Natural killer cell (primary cell): ENCODE measurements at regions not wholly inside any gene's neighbourhood (a gene's known extent, or its start where the extent isn't known, plus 50 kb on each side); places are given as distances from the start of the nearest gene placed in this dataset.

Source experiments
- ATAC-seq, 3 donors: fragments of 150-1000 bp in 2 of 3; fragments of 200-7000 bp in 1 of 3; cut with Tn5 transposase; 1 replicate in 1 of 3; 2 replicates in 2 of 3; pipeline ENCODE4 v1.10.0; 2021; ENCODE audit warnings: mild to moderate bottlenecking in 2 of 3, moderate library complexity in 2 of 3
- DNase-seq, 2 donors: peaks; one replicate each; pipeline versions ENCODE4 v3.0.0 to v3.0.0-alpha.2; 2013 to 2021; ENCODE audit warnings: mixed read lengths in 1 of 2
- H3K27ac ChIP-seq: one replicate; pipeline ENCODE4 v1.5.1; 2013; ENCODE audit warnings: mild to moderate bottlenecking, low read length
- H3K27me3 ChIP-seq: one replicate; pipeline ENCODE4 v1.6.1; 2013; ENCODE audit warnings: low read length; ENCODE audit not compliant: control insufficient read depth, insufficient read depth
- H3K36me3 ChIP-seq: one replicate; pipeline ENCODE4 v1.6.1; 2013; ENCODE audit warnings: low read length; ENCODE audit not compliant: control insufficient read depth, insufficient read depth
- H3K4me1 ChIP-seq: one replicate; pipeline ENCODE4 v1.6.1; 2013; ENCODE audit warnings: low read length; ENCODE audit not compliant: control insufficient read depth, insufficient read depth
- H3K4me3 ChIP-seq: one replicate; pipeline ENCODE4 v1.5.1; 2013; ENCODE audit warnings: low read length
- H3K9me3 ChIP-seq: one replicate; pipeline ENCODE4 v1.6.1; 2013; ENCODE audit warnings: low read length; ENCODE audit not compliant: control insufficient read depth, insufficient read depth
- H3K27ac Mint-ChIP-seq, 2 donors: one replicate each; pipeline ENCODE4 v1.8.0; 2022; ENCODE audit warnings: mild to moderate bottlenecking in 2 of 2, mixed read lengths in 2 of 2, moderate library complexity in 1 of 2
- H3K27me3 Mint-ChIP-seq, 2 donors: one replicate each; pipeline ENCODE4 v1.8.0; 2022; ENCODE audit warnings: low read depth in 2 of 2, mixed read lengths in 2 of 2
- H3K36me3 Mint-ChIP-seq: one replicate; pipeline ENCODE4 v1.8.0; 2022; ENCODE audit warnings: mixed read lengths
- H3K4me1 Mint-ChIP-seq, 2 donors: one replicate each; pipeline ENCODE4 v1.8.0; 2022; ENCODE audit warnings: mixed read lengths in 2 of 2
- H3K4me3 Mint-ChIP-seq: one replicate; pipeline ENCODE4 v1.8.0; 2022; ENCODE audit warnings: mild to moderate bottlenecking, moderate library complexity, mixed read lengths
- H3K9me3 Mint-ChIP-seq, 2 donors: one replicate each; pipeline ENCODE4 v1.8.0; 2022; ENCODE audit warnings: mixed read lengths in 2 of 2
- WGBS: methylation state at CpG from one replicate; pipeline ENCODE4 v1.1.7; 2013; ENCODE audit warnings: missing lambda C conversion rate; ENCODE audit not compliant: insufficient coverage; 5-methylcytosine and 5-hydroxymethylcytosine counted together
- intact Hi-C: fragments of 100-400 bp; cut with micrococcal nuclease; formaldehyde crosslinking; loops from one replicate; pipeline ENCODE4 v1.14.2; 2022
- TF ChIP-seq, protein P1 (sequence below): fragments of 200-600 bp; IDR thresholded peaks from one replicate; pipeline ENCODE4 v1.8.0; 2022; ENCODE audit warnings: antibody characterized with exemption

GRCh38 chr6:22913612-22914011 is 344.2 kb downstream of the HDGFL1 start:
- Histone ChIP-seq H3K36me3 (no peaks in the 10 kb centered on the region), H3K27me3 (no peaks in the 10 kb centered on the region), H3K4me1 (no peaks in the 10 kb centered on the region), H3K27ac (no peak overlapping the region), H3K9me3 (no peaks in the 10 kb centered on the region), H3K4me3 (no peak overlapping the region)
- peaks cover 8 to 12% of the 10 kb centered on the region in 2 donors for H3K9me3 Mint-ChIP-seq
- no peak overlapping the region for H3K4me3 Mint-ChIP-seq
- TF ChIP-seq, protein P1, sequence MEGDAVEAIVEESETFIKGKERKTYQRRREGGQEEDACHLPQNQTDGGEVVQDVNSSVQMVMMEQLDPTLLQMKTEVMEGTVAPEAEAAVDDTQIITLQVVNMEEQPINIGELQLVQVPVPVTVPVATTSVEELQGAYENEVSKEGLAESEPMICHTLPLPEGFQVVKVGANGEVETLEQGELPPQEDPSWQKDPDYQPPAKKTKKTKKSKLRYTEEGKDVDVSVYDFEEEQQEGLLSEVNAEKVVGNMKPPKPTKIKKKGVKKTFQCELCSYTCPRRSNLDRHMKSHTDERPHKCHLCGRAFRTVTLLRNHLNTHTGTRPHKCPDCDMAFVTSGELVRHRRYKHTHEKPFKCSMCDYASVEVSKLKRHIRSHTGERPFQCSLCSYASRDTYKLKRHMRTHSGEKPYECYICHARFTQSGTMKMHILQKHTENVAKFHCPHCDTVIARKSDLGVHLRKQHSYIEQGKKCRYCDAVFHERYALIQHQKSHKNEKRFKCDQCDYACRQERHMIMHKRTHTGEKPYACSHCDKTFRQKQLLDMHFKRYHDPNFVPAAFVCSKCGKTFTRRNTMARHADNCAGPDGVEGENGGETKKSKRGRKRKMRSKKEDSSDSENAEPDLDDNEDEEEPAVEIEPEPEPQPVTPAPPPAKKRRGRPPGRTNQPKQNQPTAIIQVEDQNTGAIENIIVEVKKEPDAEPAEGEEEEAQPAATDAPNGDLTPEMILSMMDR: no peak
- ATAC-seq (no peak), DNase-seq (no peak)
- no peaks in the 10 kb centered on the region for H3K27me3 Mint-ChIP-seq
- no peaks in the 10 kb centered on the region for H3K36me3 Mint-ChIP-seq
- no peak overlapping the region for H3K27ac Mint-ChIP-seq
- 75% methylated on average over 2 of the region's 2 CpGs for WGBS
- intact Hi-C loops: no loop called here
- no peaks in the 10 kb centered on the region for H3K4me1 Mint-ChIP-seq

- H3K4me1 ChIP-seq: no peaks in the 10 kb centered on the region
- no peaks in the 10 kb centered on the region for H3K4me1 Mint-ChIP-seq
- intact Hi-C loops: no loop called here
- H3K27me3 Mint-ChIP-seq: no peaks in the 10 kb centered on the region
- H3K9me3 ChIP-seq: no peaks in the 10 kb centered on the region
- no peaks in the 10 kb centered on the region for H3K27me3 ChIP-seq
- H3K36me3 Mint-ChIP-seq: peaks cover 10% of the 10 kb centered on the region
- H3K36me3 ChIP-seq: no peaks in the 10 kb centered on the region
- ATAC-seq (no peak), DNase-seq (no peak)
- 89% methylated on average over 2 of the region's 2 CpGs for WGBS
- TF ChIP-seq, protein P1: no peak
- H3K9me3 Mint-ChIP-seq: peaks cover 12 to 17% of the 10 kb centered on the region in 2 donors
- no peak overlapping the region for H3K27ac Mint-ChIP-seq
- H3K4me3 ChIP-seq: no peak overlapping the region
- H3K27ac ChIP-seq: no peak overlapping the region
- H3K4me3 Mint-ChIP-seq: no peak overlapping the region
These were observed 348.0 kb downstream of the HDGFL1 start for GRCh38 chr6:22917344-22917743.

- H3K27ac Mint-ChIP-seq: no peak overlapping the region
- Histone ChIP-seq H3K4me3 (no peak overlapping the region), H3K4me1 (no peaks in the 10 kb centered on the region), H3K36me3 (no peaks in the 10 kb centered on the region), H3K27ac (no peak overlapping the region), H3K27me3 (no peaks in the 10 kb centered on the region), H3K9me3 (no peaks in the 10 kb centered on the region)
- no peak overlapping the region for H3K4me3 Mint-ChIP-seq
- H3K27me3 Mint-ChIP-seq: no peaks in the 10 kb centered on the region
- H3K36me3 Mint-ChIP-seq: peaks cover 10% of the 10 kb centered on the region
- no peak for ATAC-seq
- DNase-seq: no peak
- intact Hi-C loops: no loop called here
- TF ChIP-seq, protein P1: no peak
- H3K4me1 Mint-ChIP-seq: no peaks in the 10 kb centered on the region
- WGBS: 71% methylated on average over 1 of the region's 2 CpGs
- H3K9me3 Mint-ChIP-seq: peaks cover 9 to 15% of the 10 kb centered on the region in 2 donors
These were observed 352.5 kb downstream of the HDGFL1 start for GRCh38 chr6:22921828-22922227.

GRCh38 chr6:22925304-22925835 is 356.0 kb downstream of the HDGFL1 start:
- no peak overlapping the region for H3K4me3 ChIP-seq
- Mint-ChIP-seq H3K36me3 (no peaks in the 10 kb centered on the region), H3K27me3 (no peaks in the 10 kb centered on the region), H3K4me1 (no peaks in the 10 kb centered on the region), H3K27ac (no peak overlapping the region), H3K4me3 (no peak overlapping the region), H3K9me3 (no peaks in the 10 kb centered on the region)
- WGBS: no CpG with 5 or more reads among the region's 2 CpGs
- H3K36me3 ChIP-seq: no peaks in the 10 kb centered on the region
- H3K9me3 ChIP-seq: no peaks in the 10 kb centered on the region
- intact Hi-C loops: no loop called here
- ATAC-seq (no peak), DNase-seq (no peak)
- H3K27ac ChIP-seq: no peak overlapping the region
- TF ChIP-seq, protein P1: no peak
- H3K27me3 ChIP-seq: no peaks in the 10 kb centered on the region
- H3K4me1 ChIP-seq: no peaks in the 10 kb centered on the region
